Suprapubic skin (tissue), 3 donors: ENCODE measurements at regions not wholly inside any gene's neighbourhood (a gene's known extent, or its start where the extent isn't known, plus 50 kb on each side); places are given as distances from the start of the nearest gene placed in this dataset.

Experiments
- POLR2A ChIP-seq, 2 donors: fragments of 450-650 bp; IDR thresholded peaks; one replicate each; pipeline ENCODE4 v1.6.1; 2017; ENCODE audit warnings: antibody characterized with exemption in 2 of 2, mild to moderate bottlenecking in 2 of 2, moderate library complexity in 2 of 2
- TF ChIP-seq, protein P1 (sequence below), 2 donors: fragments of 200-600 bp in 1 of 2; fragments of 450-650 bp in 1 of 2; sonication (generic) in 1 of 2; IDR thresholded peaks; one replicate each; pipeline ENCODE4 v1.5.1; 2016 to 2019; ENCODE audit warnings: antibody characterized with exemption in 2 of 2, mild to moderate bottlenecking in 1 of 2, moderate library complexity in 1 of 2

DNA sequence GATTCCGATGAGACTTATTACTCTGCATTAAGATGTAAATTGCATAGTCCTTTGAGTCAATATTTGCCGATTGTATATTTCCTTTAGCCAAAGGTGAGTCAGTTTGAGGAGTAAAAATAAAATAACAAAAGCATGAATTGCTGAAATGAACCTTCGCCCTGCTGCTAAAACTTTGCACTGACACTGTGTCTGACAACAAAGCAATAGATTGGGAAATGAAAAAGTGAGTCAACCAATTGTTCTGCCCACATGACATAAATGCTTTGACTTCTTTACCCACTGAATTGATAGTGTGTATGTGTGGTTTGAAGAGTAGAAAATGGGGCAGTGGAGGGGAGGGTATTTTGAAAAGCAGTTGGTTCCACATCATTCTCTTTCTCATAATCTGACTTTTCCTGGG is 88.4 kb upstream of the AFF2 start:
- TF ChIP-seq, protein P1, sequence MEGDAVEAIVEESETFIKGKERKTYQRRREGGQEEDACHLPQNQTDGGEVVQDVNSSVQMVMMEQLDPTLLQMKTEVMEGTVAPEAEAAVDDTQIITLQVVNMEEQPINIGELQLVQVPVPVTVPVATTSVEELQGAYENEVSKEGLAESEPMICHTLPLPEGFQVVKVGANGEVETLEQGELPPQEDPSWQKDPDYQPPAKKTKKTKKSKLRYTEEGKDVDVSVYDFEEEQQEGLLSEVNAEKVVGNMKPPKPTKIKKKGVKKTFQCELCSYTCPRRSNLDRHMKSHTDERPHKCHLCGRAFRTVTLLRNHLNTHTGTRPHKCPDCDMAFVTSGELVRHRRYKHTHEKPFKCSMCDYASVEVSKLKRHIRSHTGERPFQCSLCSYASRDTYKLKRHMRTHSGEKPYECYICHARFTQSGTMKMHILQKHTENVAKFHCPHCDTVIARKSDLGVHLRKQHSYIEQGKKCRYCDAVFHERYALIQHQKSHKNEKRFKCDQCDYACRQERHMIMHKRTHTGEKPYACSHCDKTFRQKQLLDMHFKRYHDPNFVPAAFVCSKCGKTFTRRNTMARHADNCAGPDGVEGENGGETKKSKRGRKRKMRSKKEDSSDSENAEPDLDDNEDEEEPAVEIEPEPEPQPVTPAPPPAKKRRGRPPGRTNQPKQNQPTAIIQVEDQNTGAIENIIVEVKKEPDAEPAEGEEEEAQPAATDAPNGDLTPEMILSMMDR (IDR thresholded peaks at IDR 0.05), result no peak
- no peak for TF ChIP-seq POLR2A (IDR thresholded peaks at IDR 0.05)
